M059J (cell line): ENCODE measurements at regions not wholly inside any gene's neighbourhood (a gene's known extent, or its start where the extent isn't known, plus 50 kb on each side); places are given as distances from the start of the nearest gene placed in this dataset.

Source experiments
- DNase-seq: peaks from one replicate; pipeline ENCODE4 v3.0.0-alpha.2; 2012; ENCODE audit warnings: low read depth

DNA sequence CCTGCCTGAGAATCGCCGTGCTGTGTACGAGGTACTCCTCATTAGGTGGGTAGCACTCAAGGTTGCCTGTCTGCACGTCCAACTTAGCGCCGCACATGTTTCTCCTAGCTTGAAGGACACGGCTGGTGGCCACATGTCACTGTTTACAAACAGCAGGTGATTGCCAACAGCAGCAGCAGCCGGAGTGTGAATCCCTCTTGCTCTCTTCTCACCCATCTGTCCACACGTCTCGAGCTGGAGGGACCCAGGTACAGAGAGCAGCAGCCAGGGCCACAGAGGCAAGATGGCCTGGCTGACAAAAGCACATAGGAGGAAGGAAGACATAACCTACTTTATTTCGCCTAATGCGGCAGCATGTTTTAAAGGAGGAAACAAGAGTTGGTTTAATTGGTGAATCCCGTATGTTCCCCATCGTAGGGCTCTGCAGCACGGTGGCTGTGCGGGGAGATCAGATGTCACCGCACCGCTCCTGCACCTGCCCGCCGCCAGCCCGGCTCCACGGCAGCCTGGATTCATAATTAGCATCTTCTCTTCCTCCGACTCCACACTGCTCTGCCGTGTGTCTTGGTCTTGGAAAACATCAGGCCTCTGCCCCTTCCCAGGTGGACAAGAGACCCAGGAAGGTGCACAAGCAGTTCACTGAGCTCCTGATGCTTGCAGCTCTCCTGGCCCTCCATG lies 201.6 kb upstream of the IRX1 start:
- no peak for DNase-seq

DNA sequence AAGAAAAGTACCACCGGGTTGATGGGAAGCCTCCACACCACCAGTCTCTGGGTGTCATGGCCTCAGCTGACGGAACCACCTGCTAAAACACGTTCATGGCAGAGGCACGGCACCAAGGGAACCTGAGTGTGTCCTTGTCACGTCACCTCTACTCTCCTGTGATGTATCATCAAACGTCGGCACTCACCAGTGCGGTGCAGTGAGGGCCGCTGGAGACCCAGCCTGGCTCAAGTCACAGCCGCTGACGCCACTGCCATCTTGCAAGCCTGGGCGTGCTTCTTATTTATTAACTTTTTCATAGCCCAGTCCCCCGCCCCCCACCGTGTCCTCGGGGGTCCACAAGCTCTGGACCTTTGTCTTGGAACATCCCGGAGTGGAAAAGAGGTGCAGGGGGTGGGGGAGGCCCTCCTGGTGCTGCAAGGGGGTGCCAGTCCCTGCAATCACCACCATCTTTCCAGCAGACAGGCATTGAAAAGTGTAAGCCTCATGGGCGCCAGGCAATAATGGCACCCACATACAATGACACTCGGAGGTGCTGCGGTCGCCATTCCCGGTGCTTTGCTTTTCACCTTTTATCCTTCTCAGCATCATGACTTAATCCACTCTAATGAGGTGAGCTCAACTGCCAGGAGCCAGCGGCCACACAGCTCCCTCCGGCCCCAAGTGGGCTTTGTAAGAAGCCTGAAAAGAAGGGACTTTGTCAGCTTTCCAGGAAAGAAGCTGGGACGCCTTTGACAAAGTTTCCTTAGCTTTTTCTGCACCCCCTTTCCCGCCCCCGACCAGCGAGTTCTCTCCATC lies 202.3 kb upstream of the IRX1 start:
- no peak for DNase-seq

DNA sequence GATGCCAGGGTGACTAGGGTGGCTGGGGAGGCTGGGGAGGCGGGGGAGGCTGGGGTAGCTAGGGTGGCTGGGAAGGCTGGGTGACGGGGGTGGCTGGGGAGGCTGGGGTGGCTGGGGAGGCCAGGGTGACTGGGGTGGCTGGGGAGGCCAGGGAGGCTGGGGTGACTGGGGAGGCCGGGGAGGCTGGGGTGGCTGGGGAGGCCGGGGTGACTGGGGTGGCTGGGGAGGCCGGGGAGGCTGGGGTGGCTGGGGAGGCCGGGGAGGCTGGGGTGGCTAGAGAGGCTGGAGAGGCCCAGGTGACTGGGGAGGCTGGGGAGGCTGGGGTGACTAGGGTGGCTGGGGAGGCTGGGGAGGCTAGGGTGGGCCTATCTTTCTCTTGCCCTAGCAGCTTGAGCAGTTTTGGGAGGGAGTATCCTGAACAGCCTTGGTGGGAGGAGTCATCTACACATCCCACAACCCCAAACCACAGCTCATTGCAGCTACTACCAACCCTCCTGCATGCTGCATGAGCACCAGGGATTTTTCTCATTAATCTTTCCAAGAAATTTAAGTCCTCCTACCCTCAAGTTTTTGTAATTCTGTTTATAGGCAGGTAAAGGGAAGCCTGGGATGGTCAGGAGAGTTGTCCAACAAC lies 203.2 kb upstream of the IRX1 start:
- DNase-seq: no peak

DNA sequence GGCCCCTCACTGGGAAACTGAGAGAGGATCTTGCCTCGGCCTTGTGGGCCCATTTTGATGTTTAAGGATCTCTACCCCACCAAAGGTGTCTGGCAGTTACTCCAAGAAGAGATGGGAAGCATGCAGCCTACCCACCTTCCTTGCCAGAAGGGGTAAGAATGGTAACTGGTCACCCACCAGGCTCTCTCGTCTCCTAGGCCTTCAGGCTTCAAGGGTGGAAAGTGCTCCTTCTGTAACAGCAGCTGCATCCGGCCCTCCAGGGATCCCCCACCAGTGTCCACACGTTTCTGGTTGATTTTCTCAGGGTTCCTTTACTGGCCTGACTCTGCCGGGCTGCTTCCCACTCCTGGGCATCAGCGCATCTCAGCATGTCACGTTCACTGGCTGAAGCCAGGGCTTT lies 204.4 kb upstream of the IRX1 start:
- no peak for DNase-seq

DNA sequence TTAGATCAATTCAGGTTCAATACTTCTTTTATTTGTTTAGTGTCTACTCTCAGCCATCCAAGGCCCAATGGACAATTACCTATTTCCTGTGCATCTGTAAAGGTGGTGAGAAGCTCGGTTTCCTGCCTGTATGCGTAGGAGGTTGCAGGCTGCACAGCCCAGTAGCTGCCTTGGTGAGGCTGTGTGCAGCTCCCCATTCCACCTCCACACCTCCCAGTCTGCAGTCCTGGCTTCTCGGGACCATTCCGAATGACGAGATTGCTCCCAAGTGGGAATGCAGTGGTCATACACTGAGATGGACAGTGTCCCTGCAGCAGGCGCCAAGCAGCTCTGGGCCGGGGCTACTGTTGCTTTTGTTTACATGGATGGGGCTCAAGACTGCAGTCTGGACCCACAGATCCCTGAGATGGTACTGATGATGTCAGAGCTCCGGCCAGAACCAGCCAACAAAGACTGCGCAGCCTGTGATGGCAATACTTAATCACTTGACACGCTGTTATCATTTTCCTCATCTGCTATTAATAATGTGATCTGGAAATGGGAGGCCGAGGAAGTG lies 206.1 kb upstream of the IRX1 start:
- DNase-seq: peak; percentile 12

DNA sequence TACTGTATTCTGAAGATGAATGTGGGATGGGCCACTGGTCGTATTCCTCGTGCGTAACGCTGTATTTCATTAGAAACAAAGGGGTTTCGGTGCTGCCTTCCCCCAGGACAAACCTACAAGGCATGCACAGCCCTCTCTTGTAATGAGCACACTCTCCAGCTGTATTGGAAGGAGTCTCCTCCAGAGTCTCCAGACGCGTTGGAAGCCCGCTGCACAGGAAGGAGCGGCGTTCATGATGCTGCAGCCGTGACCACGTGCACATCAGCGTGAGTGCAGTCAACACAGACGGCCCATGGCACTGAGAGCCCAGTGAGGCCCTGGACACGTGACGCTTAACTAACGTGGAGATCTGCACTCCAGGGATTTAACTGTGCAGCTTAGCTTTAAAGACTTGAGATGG lies 209.0 kb upstream of the IRX1 start:
- no peak for DNase-seq

DNA sequence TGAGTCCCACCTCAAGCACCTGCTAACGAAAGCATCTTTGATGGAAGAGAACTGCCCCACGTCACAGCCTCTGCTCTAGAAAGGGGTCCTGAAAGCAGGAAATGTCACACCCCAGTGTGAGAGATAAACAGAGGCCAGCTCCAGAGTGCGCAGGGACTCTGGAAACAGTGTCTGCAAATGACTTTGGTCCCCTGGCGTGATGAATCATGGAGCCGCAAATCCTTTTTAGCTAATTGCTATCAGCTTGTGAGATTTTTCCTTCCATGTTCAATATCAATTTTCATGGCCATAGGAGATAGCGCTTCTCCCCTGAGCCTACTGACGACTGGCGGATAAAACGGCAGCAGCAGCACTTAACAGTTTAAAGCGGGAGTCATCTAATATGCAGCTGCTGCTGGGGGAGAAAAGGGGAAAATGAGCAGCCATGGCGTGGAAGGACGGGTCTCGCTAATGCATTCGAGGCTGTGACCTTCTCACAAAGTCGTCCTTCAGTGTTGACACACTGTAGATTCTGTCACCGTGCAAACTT lies 209.6 kb upstream of the IRX1 start:
- no peak for DNase-seq

DNA sequence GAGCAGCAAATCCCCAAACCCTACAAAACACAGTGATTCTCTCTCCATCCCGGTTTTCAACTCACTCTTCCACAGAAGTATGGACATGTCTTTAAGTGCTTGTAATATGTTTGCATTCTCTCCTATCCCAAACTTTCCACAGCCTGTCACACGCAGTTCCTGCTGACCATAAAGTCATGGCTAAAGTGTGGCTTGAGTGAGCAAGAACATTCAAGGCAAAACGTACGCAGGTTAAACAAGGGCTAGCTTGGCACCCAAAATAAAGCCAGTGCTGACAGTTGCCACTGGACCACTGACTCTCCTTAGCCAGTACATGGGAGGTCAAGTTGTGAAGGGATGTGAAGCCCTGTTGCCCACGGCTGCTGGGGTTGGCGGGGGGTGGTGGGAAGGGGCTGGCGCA lies 211.1 kb upstream of the IRX1 start:
- no peak for DNase-seq

DNA sequence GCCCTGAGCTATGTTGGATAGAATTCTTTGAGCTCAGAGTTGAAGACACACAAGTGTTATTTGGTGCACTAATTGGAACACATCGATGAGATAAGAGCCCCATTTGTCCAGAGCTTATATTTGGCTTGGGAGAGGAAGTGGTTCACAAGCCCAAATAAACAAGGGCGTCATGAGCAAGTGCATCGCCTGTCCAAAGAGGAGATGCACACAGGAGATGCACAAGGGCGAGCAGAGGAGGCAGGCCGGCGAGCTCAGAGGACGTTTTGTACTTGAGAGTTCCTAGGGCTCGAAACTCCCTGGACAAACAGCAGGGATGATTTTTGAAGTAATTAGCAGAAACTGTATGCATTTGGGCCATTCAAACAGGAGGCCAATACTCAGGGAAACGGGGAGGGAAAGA lies 212.8 kb upstream of the IRX1 start:
- DNase-seq: no peak

DNA sequence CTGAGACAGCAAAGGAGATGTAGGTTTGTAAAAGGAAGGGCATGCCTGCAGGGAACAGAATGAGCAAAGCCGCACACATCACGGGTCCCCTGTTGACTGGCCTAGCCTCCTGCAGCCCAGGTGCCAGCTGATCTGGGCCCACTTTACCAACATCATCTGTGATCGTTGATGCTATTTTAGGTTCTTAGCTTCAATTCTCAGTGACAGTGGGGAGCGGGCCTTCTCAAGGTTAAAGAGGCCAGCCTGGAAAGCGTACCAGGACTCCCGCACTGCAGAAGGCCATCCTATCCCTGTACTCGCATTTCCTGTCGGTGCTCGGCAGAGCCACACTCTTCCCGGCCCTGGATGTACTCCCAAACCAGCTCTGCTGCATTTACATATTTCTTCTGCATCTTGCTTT lies 213.5 kb upstream of the IRX1 start:
- no peak for DNase-seq

DNA sequence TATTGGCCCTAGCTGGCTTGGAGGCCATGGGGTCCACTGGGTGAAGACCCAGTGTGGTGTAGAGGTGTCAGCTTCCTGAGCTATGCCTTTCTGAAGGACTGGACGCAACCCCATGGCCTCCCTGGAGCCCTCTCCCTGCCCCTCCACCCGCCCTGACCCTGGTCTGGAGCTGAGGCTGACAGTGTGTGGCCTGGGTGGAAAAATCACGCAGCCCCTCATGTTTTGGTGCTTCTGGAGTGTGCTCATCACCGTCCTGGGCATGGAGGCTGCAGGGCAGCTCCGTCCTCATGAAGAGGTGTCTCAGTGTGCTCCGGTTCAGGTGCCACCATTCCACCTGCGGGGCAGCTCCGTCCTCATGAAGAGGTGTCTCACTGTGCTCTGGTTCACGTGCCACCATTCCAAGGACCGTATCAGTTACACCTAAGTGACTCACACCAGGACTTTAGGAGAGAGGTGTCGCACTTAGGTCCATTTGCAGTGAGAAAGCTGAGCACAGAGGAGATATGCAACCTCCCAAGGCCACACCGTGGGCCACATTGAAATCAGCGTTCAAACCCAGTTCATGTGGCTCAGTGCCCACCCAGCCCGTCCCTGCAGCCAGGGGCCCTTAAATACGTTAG lies 214.3 kb upstream of the IRX1 start:
- no peak for DNase-seq

DNA sequence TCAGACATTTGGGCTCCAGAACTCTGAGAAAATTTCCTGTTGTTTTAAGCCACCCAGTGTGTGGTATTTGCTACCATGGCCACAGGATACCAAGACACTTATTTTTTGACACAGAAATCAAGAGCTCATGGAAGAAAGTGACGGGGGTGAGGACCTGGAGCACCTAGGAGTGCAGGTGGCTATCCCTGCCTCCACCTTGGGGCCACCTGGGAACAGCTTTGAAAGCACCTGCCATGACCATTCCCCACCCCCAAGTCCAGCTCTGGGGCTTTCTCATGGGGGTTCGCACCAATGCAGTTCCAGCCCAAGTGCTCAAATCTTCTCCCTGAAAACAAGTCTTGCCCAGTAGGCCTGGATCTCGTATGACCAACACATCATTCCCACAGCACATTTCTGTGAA lies 214.9 kb upstream of the IRX1 start:
- no peak for DNase-seq

DNA sequence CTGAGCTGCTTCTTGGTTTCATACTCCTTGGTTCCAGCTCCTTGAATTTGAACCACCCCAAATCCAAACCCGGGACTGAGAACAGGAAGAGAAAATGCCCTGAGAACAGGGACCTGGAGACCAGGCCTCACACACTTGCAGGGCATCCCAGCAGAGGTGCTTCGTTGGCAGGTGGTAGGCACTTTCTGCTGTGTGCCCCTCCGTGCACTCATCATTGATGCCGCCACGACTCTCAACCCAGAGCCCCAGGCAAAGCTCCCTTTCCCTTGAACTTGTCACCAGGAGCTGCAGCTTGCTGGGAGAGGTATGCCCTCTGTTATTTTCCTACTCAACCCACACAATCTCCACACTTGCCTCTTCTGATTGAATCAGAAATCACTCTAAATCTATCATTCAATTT lies 217.8 kb upstream of the IRX1 start:
- DNase-seq: no peak

DNA sequence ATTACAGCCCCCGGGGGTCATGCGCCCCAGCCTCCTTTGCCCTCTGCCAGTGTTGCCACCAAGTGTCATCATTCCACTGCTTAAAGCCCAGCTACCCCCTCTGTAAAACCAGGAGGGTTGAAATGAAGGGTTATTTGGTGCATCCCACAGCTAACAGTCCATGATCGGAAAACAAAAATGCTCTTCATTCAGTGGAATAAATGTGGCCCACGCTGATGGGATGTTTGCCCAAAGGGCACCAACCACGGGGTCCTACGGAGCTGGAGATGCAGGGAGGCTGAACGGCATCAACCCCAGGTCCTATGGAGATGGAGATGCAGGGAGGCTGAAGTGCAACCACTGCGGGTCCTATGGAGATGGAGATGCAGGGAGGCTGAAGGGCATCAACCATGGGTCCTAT lies 218.5 kb upstream of the IRX1 start:
- no peak for DNase-seq

DNA sequence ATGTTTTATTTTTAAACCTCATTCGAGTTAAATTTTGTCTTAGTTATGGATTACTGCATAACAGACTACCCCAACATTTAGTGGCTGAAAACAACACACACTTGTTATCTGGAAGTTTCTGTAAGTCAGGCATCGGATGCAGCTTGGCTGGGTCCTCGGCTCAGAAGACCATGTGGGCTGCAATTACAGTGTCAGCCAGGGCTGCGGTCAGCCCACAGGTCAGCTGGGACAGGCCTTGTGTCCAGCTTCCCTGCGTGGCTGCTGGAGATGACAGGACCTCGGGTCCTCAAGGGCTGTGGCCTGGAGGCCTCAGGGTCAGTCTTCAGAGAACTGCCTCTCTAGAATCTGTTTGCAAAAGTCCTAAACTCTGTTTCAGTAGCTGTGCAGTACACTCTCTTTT lies 219.0 kb upstream of the IRX1 start:
- DNase-seq: no peak

DNA sequence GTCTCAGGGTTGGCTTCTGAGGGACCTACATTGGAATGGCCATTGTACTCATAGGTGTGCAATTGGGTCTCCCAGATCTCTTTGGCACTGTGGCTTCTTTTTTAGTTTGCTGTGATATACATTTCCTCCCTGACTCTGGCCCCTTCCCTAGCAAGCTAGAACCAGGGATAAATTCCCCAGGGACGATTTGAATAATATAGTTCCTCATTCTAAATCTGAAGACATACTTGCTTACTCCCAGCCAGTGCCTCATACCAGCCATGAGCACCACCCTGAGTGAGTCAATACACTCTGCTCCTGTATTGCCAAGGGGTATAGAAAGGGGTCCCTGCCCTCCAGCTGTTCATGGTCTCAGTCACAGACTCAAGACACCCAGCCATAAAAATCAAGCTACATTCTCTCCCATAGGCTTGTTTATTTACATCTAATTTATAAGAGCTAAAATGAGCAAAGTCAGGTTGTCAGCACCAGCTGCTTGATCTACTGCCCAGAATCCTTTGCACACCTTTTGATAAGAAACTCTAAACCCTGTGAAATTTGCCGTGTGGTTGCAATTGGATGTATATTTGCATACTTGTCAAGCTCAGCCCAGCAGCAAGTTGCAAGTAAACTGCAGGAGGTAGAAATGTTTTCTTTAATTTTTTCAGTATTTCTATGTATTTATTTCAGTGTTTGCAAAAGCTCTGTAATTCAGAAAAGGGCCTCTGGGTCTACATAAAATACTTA lies 219.9 kb upstream of the IRX1 start:
- no peak for DNase-seq

DNA sequence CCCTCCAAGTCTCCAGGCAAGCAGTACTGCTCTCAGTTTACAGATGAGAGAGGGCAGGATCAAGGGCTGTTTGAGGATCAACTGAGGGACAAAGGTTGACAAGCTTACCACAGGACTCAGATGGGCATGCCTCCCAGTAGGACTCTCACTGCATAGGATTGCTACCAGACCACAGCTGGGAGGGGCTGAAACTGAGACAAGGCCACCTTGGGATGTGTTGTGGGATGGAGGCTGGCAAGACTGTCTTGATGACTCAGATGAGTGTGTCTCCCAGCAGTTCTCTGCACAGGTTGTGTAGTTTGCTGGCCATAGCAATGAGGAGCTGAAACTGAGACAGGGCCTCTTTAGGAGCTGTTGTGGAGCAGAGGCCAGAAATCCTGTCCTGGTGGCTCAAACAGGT lies 222.2 kb upstream of the IRX1 start:
- DNase-seq: peak; percentile 12

DNA sequence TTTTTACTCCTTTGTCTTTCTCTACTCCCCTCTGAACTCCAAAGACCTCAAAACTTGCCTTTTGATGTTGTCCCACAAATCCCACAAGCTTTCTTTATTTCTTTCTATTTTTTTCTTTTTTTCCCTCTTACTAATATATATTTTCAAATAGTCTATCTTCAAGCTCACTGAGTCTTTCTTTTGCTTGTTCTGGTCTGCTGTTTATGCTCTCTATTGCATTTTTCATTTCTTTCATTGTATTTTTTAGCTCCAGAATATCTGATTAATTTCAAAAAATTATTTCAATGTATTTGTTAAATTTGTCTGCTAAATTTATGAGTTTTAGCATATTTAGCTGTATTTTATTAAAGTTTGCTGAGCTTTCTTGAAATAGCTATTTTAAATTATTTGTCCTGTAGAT lies 223.3 kb upstream of the IRX1 start:
- DNase-seq: no peak

DNA sequence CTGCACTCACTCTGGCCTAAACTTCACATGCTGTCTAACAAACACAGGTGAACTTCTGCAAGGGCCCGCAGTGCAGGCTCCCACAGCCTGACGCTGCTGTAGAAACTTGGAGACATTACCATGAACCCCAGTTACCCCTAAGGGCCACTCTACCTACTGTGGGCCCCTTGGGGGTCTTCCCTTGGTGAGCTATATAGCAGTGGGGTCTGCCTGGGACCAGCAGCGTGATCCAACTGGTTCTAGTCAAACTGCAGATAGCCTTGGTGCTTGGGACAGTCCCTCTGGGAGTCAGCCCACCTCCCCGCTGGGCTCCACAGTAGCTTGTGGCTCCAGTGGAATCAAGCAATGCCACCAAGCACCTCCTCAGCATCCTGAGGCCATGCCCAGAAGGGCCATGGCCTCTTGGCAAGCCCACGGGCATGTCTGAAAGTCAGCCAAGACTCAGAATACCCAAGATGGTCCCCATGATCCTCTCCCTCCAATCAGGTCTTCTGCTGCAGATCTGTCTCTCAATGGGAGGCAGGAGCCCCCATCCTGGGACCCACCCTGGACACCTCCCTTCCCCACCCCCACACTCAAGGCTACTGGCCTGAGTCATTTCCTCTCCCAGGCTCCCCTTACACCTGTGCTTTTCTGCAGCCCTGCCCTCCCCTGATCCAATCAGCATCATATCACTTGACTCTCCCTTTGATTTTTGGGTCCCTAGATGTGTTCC lies 230.0 kb upstream of the IRX1 start:
- DNase-seq: no peak

DNA sequence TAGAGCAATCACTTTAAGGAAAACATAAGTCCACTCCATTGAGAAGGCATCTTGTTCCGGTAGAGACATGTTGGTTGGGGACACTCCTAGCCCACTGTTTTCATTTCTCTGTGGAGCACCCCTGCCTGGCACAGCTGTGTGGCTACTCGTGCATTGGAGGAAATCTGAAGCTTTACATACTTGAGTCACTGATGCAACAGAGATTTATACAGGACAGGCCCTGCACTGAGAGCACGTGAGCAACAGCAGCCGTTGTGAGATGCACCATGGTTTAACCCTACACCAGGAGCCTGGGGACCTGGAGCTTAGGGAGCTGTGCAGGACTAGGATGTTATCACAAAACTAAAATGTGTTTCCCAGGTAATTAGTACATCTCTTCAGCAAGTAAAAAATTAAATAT lies 230.7 kb upstream of the IRX1 start:
- DNase-seq: no peak

DNA sequence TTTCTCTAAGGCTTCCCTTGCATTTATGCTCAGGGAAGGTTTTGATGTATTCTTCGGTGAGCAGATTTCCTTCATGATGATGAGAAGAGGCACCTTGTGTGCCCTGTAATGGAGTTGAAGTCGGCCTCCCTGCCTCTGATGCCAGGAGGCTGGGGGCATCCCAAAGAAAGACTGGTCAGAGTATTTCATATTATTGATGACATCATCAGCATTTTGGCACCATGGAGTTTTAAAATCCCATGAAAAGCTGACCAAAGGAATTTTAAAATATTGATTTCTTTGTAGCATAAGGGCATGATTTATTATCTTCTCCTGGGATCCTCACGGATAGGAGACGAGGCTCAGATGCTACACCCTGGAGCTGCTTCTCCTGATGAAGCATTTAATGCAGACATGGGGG lies 231.2 kb upstream of the IRX1 start:
- no peak for DNase-seq
